ENCODE measurements at regions not wholly inside any gene's neighbourhood (a gene's known extent, or its start where the extent isn't known, plus 50 kb on each side); places are given as distances from the start of the nearest gene placed in this dataset.

DNA sequence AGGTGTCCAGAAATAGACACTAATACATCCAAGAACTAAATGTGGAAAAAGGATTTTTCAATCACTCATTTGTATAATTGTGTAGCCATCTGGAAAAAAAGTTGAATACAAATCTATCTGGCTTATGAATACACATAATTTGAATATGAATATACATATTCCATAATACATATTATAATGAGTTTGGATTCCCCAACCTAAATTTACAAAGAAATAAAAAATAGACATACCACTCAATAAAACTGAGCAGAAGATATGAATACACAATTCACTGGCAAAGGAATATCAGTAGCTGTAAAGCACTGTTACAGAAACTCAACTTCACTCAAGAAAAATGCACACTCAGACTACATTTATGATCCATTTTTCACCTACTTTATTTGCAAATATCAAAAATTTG is 121.9 kb upstream of the EDIL3 start:
- DNase-seq, result no peak
- Histone ChIP-seq H3K36me3 (replicated peaks) (no peaks in the 10 kb centered on the region), H3K4me3 (ENCODE audit: low read depth, low read length) (no peak overlapping the region), H3K27ac (no peak overlapping the region), H3K27me3 (replicated peaks) (no peaks in the 10 kb centered on the region)
- TF ChIP-seq, protein P1, sequence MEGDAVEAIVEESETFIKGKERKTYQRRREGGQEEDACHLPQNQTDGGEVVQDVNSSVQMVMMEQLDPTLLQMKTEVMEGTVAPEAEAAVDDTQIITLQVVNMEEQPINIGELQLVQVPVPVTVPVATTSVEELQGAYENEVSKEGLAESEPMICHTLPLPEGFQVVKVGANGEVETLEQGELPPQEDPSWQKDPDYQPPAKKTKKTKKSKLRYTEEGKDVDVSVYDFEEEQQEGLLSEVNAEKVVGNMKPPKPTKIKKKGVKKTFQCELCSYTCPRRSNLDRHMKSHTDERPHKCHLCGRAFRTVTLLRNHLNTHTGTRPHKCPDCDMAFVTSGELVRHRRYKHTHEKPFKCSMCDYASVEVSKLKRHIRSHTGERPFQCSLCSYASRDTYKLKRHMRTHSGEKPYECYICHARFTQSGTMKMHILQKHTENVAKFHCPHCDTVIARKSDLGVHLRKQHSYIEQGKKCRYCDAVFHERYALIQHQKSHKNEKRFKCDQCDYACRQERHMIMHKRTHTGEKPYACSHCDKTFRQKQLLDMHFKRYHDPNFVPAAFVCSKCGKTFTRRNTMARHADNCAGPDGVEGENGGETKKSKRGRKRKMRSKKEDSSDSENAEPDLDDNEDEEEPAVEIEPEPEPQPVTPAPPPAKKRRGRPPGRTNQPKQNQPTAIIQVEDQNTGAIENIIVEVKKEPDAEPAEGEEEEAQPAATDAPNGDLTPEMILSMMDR (IDR thresholded peaks at IDR 0.05; ENCODE audit: low read depth, low read length, missing control alignments), result no peak
- in situ Hi-C loops (cut with HindIII; ENCODE audit: low pct_ligation_motif_present, low sequenced_read_pairs), result no loop called here

DNA sequence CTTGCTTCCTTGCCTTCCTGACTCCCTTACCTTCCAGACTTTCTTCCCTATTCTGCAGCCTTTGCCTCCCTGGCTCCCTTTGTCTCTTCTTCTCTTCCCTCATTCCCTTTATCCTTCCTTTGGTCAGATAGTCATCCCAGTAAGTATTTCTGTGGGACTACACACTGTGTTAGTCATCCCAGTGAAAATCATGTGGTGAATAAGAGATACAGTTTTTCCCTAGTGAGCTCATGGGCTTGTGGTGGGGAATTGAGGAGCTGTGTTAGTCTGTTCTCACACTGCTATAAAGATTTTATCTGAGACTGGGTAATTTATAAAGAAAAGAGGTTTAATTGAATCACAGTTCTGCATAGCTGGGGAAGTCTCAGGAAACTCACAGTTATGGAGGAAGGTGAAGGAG is 109.8 kb upstream of the EDIL3 start:
- H3K27me3 ChIP-seq (replicated peaks), result no peaks in the 10 kb centered on the region
- H3K4me3 ChIP-seq (ENCODE audit: low read depth, low read length), result no peak overlapping the region
- peak overlapping the region; percentile 95 for H3K27ac ChIP-seq
- TF ChIP-seq, protein P1 (IDR thresholded peaks at IDR 0.05; ENCODE audit: low read depth, low read length, missing control alignments), result no peak
- no peaks in the 10 kb centered on the region for H3K36me3 ChIP-seq (replicated peaks)
- in situ Hi-C loops (cut with HindIII; ENCODE audit: low pct_ligation_motif_present, low sequenced_read_pairs), result no loop called here
- peak; percentile 89 for DNase-seq

DNA sequence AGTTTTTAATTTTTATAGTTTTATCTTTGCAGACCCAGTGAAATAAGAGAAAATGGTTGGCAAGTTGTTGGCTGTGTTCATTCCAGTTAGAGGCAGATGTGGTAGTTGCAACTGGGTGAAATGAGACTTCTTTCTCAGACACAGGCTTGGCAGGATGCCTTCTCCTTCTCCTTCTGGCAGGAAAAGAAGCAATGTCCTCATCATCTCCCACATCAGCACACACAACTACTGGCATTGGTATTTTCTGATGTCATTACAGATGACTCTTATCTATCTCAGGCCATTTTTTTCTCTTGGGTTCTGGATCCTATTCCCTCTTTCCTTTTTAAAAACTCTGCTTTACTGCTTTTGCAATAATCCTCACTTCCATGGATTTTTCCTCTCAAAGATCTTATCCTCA is 103.3 kb upstream of the EDIL3 start:
- in situ Hi-C loops (cut with HindIII; ENCODE audit: low pct_ligation_motif_present, low sequenced_read_pairs), result no loop called here
- H3K27ac ChIP-seq, result peak overlapping the region; percentile 78

DNA sequence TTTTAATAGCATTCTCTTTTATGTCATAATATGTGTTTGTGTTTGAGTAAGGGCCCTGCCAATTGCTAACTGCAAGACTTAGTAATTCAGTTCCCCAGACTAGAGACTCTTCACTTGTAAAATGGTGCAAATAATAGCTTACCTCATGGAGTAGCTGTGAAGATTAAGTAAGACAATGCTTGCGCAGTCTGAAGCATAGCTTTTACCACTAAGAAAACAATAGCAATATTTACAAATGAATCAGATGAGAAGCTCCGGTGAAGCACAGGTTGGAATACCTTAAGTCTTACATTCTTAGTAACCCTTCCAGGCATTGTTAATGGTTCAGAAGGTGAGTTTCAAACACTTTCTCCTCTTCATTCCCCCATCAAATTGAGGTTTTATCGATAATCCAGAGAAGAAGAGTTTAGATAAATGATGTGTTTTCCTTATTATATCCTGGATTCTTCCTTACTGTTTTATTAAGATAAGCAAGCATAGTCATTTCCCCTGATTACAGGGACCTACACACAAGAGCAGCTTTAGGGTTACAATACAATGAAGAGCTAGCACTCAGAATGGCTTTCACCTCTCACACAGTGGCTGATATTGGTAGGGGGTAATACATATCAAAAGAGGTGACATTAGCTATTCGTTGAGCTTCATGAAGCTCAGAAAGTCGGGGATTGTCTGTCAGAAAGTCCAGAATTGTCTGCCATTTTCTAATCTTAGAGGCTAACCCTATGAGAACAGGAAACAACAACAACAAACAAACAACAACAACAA is 96.4 kb upstream of the EDIL3 start:
- Histone ChIP-seq H3K27ac (no peak overlapping the region), H3K36me3 (replicated peaks) (no peaks in the 10 kb centered on the region), H3K4me3 (ENCODE audit: low read depth, low read length) (no peak overlapping the region), H3K27me3 (replicated peaks) (no peaks in the 10 kb centered on the region)
- peak; percentile 24 for DNase-seq
- TF ChIP-seq, protein P1 (IDR thresholded peaks at IDR 0.05; ENCODE audit: low read depth, low read length, missing control alignments), result no peak
- in situ Hi-C loops (cut with HindIII; ENCODE audit: low pct_ligation_motif_present, low sequenced_read_pairs), result no loop called here

More for the DNA sequence above, 103.3 kb upstream of the EDIL3 start:
- TF ChIP-seq, protein P1 (IDR thresholded peaks at IDR 0.05; ENCODE audit: low read depth, low read length, missing control alignments), result no peak
- no peaks in the 10 kb centered on the region for H3K27me3 ChIP-seq (replicated peaks)
- no peaks in the 10 kb centered on the region for H3K36me3 ChIP-seq (replicated peaks)
- no peak overlapping the region for H3K4me3 ChIP-seq (ENCODE audit: low read depth, low read length)
- peak; percentile 97 for DNase-seq

DNA sequence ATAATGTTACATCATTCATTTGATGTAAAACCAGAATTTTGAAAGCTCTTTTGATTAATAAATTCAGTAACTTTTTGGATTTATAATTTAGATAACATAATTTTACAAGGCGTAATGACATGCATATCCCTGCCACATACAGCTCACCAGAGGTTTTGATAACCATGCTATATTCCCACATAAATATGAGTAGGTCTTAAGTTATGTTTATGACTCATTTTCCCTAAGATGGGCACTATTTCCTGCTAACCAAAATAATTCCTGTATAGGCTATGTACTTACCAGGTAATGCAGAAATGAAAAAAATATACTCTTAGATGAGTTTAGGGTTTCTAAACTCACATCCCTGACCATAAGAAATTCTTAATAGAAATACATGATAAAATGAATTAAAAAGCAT is 93.9 kb upstream of the EDIL3 start:
- in situ Hi-C loops (cut with HindIII; ENCODE audit: low pct_ligation_motif_present, low sequenced_read_pairs), result no loop called here
- DNase-seq, result no peak
- Histone ChIP-seq H3K36me3 (replicated peaks) (no peaks in the 10 kb centered on the region), H3K4me3 (ENCODE audit: low read depth, low read length) (no peak overlapping the region), H3K27me3 (replicated peaks) (no peaks in the 10 kb centered on the region), H3K27ac (no peak overlapping the region)
- TF ChIP-seq, protein P1 (IDR thresholded peaks at IDR 0.05; ENCODE audit: low read depth, low read length, missing control alignments), result no peak

DNA sequence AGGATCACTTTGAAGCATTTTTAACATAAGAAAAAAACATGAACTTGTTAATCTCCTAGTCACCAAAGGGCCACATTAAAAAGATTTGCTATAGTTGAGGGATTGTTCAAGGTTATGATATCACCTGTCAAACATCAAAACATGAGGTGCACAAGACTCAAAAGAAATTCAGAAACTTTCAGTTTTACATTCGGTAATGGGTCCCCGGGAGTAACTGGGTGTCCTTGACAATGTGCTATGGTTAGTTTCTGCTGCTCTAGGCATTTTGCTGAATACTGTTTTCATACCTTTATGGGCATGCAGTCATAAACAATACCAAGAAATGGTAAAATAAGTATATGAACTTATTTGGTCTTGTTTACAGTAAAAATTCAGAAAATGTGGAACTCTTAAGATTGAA is 92.8 kb upstream of the EDIL3 start:
- no peaks in the 10 kb centered on the region for H3K27me3 ChIP-seq (replicated peaks)
- in situ Hi-C loops (cut with HindIII; ENCODE audit: low pct_ligation_motif_present, low sequenced_read_pairs), result no loop called here

More for the DNA sequence above, 92.8 kb upstream of the EDIL3 start:
- no peaks in the 10 kb centered on the region for H3K36me3 ChIP-seq (replicated peaks)
- no peak overlapping the region for H3K27ac ChIP-seq
- TF ChIP-seq, protein P1 (IDR thresholded peaks at IDR 0.05; ENCODE audit: low read depth, low read length, missing control alignments), result no peak
- no peak for DNase-seq
- no peak overlapping the region for H3K4me3 ChIP-seq (ENCODE audit: low read depth, low read length)

Data from brain microvascular endothelial cell (primary cell).